HG03025 (cell line): ENCODE measurements at regions not wholly inside any gene's neighbourhood (a gene's known extent, or its start where the extent isn't known, plus 50 kb on each side); places are given as distances from the start of the nearest gene placed in this dataset.

Experiments used
- ATAC-seq: cut with Tn5 transposase; IDR thresholded peaks from one replicate; pipeline ENCODE4 v1.9.1; 2021; ENCODE audit warnings: mild to moderate bottlenecking, moderate library complexity; ENCODE audit not compliant: unreplicated experiment, low FRiP score

DNA sequence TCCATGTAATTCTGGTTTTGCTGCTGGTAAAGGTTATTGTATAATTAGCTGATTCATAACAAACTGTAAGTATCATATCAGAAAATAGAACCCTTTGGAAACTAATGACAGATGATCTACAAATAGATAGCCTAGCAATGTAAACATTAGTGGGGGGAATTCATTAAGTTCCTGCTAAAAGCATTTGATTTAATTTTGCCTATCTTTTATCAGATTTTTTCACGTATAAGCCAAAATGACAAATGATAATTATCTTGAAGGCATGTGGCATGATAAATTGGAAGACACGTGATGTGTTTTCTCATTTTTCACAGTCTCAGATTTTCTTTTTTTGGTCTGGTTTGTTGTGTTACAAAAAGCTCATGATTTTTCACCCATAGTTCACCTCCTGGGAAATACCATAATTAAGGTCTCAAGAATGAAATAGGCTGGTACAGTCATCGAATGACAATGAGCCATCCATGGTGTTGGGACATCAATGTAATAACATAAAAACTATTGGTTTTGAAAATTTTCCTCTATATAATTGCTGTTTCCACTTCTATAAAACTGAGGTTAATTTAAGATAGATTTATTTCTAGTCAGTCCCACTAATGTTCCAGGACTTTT, 325.9 kb upstream of the TBL1XR1 start:
- ATAC-seq, result no peak

DNA sequence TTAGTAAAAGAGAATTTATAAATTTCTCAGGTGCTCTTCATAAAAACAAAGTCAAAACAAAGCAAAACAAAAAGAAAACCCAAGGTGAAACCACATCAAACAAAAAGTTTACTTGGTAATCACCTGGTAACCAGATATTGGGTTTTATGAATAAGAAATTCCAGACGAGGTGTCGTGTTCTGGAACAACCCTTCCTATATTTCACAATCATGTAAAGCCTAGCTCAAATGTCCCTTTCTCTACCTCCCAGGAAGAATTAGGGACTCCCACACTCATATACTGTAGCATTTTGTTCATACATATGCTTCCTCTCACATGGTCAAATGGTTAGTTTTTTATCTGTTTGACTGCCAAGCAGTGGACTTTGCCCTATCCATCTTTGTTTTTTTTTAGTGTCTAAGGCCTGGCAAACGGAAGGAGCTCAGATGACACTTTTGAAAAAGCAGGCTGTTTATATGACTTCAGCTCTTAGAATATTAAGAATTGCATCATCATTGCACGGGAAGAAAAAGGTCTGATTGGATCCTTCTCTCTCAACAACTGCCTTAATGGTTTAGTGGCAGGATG, 326.7 kb upstream of the TBL1XR1 start:
- no peak for ATAC-seq

DNA sequence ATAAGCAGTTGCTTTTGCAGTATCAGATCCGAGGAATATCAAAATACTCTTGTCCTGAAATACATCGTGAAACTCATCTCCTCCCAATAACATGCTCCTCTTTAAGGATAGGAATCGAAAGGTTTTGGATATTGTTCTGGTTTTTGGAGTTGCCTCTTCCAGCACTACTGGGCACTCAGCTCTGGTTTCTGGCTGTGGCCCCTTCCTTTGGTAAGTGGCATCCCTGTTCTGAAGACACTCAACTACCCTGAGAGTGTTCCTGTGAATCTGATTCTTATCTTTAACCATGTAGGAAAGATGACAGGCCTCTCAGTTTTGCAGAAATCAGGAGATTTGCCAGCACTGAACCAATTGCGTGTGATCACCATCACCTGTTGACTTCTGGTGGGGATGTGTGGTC, 327.5 kb upstream of the TBL1XR1 start:
- no peak for ATAC-seq

DNA sequence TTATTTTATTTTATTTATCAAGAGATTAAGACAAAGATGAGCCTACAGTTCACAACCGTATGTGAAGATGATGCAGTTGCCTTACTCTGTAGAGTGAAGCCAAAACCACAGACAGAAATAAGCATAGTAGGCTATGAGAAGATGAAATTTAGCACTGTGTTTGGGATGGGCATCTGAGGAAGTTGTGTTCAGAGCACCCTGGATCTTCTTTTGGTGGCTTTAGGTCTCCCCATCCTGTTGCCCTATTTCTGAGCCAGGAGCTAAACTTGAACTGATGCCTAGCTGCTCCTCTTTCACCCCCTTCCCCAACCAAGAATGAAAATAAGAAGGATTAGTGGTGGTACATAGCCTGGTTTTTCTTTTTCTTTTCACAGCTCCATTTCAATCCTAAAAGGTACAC, 328.1 kb upstream of the TBL1XR1 start:
- no peak for ATAC-seq

DNA sequence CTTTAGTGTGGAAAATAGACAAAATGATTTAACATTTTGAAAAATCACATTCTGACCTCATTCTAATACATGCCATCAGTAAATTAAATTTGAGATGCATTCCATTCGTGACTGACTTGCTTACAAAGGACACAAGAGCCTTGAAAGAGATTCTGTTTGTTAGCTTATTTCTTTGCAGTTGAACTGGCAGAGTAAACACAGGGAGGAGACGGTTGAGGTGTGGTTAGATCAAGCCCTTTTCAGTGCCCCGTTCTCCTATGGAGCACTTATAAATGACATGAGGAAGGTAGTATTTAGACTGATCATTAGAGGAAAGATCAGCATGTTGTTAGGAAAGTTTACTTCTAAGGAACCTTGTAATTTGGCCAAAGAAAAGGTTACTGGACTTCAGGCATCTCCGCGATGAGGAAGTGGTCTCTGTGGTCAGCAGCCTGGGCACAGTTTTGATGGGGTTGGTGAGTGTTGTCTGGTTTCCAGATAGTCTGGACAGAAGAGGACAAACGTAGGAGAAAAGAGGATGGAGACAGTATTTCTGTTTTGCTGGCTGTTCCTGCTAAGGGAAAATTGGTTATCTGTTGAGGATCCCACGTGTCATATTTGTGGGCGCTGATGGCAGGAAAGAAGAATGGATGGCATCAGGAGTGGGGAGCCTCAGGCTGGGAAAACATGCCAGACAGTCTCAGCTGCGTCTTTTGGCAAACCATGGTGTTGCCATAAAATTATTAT, 328.9 kb upstream of the TBL1XR1 start:
- no peak for ATAC-seq

DNA sequence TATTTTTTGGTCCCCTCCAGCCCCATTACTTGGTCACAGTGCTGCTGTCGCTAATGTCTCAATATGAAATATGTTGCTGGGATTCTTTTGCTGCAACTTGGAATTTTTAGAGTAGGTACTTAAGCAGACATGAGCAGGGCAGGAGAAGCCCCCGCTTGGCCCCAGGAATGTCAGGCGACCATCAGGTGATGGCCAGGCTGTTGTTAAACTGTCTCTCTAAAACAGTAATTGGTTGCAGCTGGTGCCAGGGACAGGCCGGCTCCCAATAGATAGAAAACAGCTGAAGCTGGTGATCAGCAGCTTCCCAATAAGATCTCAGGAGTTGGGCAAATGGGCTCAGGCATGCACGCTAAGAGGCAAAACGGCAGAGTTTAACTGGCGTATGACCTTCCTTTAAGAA, 329.9 kb upstream of the TBL1XR1 start:
- ATAC-seq, result no peak

DNA sequence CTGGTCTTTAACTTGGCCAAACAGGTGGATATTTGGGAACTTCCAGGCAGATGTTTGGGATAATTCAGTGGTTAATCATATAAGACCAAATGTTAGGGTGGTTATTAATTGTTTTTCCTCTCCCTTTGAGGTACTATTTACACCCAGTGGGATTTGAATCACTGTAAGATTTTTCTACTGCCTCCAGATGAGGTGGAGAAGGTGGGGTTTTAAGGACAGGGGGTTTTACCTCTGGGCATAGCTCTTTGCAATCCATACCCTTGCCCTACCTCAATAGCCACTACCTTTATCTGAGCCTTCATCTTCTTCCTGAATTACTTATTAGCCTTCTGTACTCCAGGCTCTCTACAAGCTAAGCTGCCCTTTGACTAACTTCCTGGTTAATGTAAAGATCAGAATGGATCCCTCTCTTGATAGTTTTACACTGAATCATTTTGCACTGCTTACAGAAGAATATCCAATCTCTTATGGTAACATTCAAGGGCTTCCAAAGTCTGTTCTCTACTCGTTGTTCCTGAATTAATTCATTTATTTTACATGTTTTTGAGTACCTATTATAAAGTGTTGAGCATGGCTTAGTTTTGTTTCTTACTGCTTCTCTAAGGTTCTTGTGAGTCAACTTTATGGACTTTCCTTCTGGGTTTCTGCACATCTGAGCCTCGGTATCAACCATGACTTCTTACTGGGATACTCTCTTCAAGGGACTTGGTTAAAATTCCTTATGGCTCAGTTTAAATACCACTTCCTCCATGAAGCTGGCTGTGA, 331.2 kb upstream of the TBL1XR1 start:
- ATAC-seq, result no peak

DNA sequence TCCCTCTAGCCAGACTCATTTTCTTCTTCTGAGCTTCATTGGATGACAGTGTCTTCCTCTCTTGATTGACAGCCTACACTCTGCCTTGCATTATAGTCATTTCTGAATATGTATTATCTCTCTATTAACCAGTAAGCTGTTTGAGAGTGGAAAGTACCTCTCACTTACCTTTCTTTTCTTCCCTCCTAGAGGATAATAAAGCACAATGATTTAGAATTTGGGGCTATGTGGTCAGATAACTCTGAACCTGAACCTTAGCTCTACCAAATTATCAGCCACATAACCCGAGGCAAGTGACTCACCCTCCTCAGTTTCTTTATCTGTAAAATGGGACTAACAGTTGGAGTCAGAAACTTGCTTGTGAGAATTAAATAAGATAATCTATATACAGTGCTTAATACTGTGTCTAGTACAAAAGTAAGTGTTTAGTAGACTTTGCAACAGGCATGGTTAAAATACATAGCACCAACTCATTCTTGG, 331.8 kb upstream of the TBL1XR1 start:
- no peak for ATAC-seq

DNA sequence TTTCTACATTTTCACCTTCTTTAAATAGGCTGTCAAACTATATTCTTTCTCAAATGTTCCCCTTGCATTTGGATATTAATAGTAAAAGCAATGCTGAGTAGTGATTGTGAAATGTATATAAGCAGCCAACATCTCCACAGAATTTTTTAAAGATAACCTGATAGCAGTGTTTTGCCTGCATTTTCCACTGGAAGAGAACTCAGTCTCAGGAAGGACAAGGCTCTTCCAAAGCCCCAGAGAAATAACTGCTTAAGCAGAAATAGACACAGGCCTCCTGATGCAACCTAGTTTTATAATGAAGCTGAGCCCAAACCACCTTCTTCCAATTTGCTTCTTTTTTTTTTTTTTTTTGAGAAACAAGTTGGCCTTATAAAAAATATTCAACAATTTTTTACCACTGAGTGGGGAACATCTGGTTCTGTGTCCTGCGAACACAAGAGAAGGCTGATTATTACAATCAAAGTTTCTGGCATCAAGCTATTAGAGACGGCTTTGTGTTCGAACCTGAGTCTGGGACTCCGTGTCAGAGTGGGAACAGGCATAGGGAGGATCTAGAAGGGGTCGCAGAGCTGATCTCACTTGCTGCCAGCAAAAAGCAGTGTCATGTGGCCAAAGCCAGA, 332.5 kb upstream of the TBL1XR1 start:
- ATAC-seq, result no peak

DNA sequence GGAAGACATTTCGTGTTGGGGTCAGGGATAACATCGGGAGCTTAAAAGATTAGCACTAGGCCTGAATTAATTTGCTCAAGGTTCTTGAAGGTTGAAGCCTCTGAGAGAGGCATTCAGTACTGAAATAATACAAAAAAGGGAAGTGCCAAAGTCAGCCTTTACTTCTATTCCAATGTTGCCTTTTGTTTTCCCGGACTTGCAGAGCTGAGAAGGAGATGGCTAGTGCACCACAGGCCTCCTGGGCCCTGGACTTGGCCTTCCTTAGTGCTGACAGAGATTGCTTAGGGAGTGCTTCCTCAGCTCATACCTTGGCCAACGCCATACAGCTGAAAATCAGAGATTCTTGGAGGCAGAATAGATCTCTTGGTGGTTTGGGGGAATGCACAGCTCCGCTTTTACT, 333.6 kb upstream of the TBL1XR1 start:
- ATAC-seq, result no peak

DNA sequence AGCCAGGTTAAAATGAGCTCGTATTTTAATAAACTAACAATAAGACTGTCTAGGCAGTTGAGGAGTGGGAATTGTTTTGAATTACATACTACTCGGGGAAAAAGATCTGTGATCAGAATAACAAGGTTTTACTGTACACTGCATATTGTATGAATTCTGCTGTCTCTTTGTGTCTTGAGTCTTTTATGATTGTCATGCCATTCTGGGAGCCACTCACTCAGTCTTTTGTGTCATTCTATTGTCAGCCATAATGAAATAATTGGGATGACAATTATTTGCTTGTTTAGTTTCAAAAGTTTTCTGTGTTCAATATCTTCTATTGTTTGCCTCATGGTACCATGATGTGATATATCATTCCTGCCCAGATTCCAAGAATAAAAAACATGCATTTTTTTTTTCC, 339.6 kb upstream of the TBL1XR1 start:
- no peak for ATAC-seq

DNA sequence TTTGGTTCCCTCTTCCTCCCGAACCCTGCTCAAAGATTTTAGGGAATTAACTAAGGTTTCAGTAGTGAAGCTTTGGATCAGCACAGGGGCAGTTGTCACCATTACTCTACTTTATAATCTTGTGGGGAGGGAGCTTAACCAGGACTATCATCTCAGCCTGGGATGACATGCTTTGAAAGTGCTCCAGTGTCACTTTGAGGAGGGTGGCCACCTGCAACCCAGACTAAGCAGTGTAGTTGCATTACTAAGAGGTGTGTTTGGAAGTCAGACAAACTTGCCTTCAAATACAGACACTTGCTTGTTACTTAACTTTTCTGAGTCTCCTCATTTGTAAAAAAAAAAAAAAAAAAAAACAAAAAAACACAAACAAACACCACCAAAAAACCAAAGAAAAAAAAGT, 340.3 kb upstream of the TBL1XR1 start:
- no peak for ATAC-seq

DNA sequence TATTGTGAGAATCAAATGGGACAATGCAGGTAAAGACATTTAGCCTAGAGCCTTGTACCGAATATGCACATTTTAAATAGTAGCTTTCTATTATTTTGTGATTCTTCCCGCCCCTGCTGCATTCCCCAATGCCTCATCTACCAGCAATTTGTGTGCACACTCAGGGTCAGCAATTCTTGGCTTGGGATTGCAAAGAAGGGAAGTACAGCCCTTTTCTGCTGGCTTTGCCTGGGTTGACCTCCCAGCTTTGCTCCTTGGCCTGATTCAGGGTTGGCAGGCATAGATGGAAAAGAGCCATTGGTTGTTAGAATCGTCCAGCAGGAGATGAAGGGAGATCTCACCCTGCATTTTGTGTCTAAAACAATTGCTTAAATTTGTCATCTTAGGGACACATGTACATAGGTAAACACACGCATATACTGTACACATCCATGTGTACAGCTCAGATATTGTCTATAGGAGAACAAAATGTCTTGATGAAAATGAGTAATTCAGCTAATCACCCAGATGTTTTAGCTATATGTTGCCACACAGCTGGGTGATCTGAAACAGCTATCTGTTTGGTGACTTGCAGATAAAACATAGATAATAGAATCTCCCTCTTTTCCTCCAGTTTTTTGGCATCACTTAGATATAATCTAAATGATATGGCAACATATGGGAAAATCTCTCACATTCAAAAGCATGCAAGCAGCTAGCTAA, 340.9 kb upstream of the TBL1XR1 start:
- ATAC-seq, result no peak

DNA sequence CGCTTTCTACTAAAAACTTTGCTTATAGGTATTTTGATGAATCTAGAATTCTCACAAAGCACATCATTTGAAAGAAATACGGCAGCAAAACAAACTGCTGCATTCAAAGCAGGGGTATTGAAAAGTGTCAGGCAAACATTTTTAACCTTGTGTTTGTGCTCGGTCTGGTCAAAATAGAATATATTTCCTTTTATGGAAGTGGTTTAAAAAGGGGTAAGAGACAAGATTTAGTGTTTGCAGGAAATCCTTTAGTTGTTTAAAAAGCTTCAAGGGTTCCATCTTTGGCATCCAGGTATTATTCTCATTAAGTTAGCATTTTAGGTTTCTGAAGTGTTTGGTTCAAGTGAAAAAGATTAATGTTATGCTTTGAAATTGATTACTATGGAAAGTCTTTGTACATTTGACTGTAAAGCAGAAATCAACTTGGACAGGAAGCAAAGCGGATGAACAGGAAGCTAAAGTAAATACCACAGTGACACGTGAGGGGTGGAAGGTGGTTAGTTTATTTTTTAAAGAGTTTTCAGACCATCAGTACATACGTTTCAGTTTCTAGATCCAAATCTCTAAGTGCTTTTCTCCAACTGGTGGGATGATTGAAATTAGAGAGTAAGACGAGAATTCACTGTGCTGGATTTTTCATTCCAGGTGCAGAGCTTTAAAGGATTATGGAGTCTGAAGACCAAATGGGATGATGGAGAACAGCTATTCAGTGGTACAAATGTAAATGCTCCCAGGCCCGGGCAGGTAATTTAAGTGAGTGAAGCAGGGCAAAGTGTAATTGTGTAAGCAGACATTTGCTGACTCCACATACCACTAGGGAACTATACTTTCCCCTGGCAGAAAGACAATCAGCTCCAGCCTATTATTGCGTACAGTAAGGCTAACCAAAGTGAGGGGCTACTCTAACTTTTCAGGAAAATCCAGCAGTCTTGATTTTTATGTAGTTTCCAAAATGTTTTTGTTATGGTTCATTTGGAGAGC, 341.8 kb upstream of the TBL1XR1 start:
- peak; percentile 91 for ATAC-seq

DNA sequence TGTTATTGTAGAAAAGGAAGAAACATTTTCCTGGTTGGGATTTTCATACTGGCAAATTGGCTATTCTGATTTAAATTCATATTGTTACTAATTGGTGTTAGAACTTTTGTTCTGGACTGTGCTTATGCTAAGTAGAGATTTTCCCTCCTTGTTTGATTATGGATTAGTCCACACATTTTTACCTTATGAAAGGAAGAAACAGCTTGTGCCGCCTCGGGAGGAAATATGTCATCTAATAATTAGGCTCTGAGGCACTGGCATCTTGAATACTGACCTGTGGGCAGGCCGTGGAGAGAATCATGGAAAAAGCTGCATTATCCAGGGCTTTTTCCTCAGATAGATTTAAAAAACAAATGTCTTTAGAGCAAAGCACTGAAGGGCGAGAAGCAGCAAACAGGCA, 344.3 kb upstream of the TBL1XR1 start:
- no peak for ATAC-seq

DNA sequence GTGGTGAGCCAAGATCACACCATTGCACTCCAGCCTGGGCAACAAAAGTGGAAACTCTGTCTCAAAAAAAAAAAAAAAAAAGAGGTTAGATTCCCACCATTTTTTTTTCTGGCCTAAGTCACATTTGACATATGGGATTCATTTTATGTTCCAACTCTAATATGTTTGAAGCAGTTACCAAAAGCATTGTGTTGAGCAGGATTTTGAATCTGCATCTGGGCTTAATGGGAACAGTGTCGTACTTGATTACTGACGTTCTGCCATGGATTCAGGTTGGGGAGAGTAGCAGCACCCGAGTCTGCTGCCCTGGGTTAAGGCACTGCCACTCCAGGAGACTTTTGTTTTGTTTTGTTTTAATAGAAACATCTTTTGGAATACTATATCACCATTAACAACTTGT, 348.7 kb upstream of the TBL1XR1 start:
- no peak for ATAC-seq

DNA sequence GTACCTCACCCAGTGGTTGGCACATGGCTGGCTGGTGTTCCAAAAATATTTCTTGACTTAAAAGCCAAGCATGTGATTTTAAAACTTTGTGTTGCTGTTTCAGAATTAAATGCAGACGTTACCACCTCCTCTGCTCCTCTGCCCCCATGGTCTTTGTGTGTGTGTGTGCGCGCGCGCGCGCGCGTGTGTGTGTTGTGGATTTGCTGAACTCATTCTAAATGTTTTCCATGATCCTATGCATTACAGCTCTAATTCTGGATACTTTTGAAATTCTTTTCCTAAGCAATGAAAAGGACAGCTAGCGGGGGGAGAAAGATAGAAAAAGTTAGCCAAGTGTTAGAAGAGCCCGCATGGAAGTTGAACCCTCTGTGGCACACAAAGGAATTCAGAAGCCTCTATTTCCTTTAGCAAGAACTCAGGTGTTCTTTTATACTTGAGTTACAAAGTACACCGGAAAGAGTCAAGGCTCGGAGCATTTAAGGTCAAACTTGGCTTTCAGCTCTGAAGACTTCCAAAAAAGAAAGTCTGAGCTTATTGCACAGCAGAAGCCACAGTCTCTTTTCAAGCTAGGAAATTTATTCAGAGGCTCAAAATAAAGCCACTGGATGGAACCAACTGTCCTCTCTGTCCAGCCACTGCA, 350.5 kb upstream of the TBL1XR1 start:
- no peak for ATAC-seq

DNA sequence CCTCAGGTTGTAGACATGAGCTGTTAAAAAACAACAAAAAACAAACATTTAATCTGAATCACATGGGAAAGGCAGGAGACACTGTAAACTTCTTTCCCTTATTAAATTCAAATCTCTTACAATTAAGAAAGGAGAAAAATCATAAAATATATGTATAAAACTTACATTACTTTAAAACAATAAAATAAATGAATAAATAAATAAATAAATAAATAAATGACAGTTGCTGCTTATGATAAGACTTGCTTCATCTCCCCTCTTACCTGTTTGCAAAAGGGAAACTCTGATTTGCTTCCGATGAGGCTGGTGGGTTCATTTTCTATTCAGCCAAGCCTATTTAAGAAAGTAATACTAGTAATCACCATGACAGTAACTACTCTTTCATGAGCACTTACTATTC, 353.4 kb upstream of the TBL1XR1 start:
- no peak for ATAC-seq

DNA sequence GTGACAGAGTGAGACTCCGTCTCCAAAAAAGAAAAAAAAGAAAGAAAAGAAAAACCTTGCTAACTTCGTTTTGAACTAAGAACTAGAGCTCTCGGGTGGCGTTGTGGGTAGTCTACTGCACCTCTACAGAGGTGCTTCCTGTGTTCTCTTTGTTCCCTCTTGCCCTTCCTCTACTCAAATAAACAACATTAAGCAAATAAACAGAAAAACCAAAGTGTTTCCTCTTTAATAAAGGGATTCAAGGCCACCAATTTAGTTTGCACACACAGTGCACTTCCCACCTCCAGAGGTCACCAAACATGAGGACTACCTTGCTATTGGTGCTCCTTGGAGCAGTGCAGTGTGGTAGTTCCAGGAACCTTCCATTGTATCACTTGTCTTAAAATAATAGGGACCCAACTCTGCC, 354.2 kb upstream of the TBL1XR1 start:
- ATAC-seq, result no peak
